ENCODE measurements at regions not wholly inside any gene's neighbourhood (a gene's known extent, or its start where the extent isn't known, plus 50 kb on each side); places are given as distances from the start of the nearest gene placed in this dataset.

DNA sequence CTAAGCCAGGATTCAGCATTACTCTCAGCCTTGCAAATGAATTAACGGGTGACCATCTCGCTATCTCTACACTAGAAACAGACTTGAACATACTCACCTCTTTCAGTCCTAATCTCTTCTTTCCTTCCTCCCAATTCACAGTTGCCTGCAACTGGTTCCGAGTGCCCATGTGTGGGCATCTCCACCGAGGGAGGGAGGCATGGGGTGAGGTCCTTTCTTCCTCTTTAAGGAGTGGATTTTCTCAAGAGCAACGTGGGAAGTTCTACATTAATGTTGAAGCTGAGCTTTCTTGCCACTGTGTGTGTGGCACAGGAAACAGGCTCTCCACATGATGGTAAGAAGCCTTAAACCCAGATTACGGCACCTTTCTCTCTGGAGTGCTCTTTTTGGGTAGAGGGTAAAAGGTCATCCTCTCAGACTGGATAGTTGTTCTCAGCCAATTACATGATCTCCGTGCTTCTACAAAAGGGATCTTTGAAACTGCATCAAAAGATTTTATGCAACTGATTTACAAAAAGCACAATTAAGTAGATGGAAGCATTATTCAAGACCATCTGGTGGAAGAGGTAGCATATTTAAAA, 286.8 kb upstream of the NR2F2 start:
- Histone ChIP-seq H2BK5ac (ENCODE audit: low read depth, low read length) (no peak overlapping the region), H3K4me1 (replicated peaks in 1 of 4; ENCODE audit: control insufficient read depth in 3 of 4, insufficient read depth in 4 of 4, low read length in 3 of 4) (no peaks in the 10 kb centered on the region), H3K56ac (replicated peaks; ENCODE audit: insufficient read length, low read depth, low read length) (no peak overlapping the region), H2AK5ac (ENCODE audit: low read depth, low read length) (no peak overlapping the region), H3K36me3 (ENCODE audit: control insufficient read depth in 2 of 4, insufficient read depth in 4 of 4, low read length in 3 of 4) (no peaks in the 10 kb centered on the region), H3K18ac (ENCODE audit: extremely low read depth, low read length) (no peak overlapping the region), H4K8ac (ENCODE audit: extremely low read depth, insufficient read depth, low read length) (no peak overlapping the region), H2BK12ac (ENCODE audit: low read depth, low read length) (no peak overlapping the region), H4K20me1 (replicated peaks in 1 of 2; ENCODE audit: control insufficient read depth in 1 of 2, insufficient read depth in 2 of 2, low read length in 2 of 2) (no peaks in the 10 kb centered on the region), H2BK20ac (ENCODE audit: low read length) (no peak overlapping the region), H4K91ac (replicated peaks; ENCODE audit: insufficient read length, low read length) (no peak overlapping the region), H2AFZ (ENCODE audit: low read length) (no peak overlapping the region), H3K4ac (replicated peaks; ENCODE audit: insufficient read length, low read depth, low read length) (no peak overlapping the region), H3K14ac (ENCODE audit: insufficient read length) (no peak overlapping the region), H3K4me3 (ENCODE audit: extremely low read depth in 1 of 4, insufficient read depth in 2 of 4, low read depth in 3 of 4, low read length in 4 of 4) (no peak overlapping the region), H3K4me2 (ENCODE audit: insufficient read depth in 1 of 2, low read depth in 2 of 2, low read length in 2 of 2) (no peak overlapping the region), H3K27me3 (replicated peaks in 1 of 4; ENCODE audit: control insufficient read depth in 3 of 4, extremely low read depth in 1 of 4, insufficient read depth in 3 of 4, low read length in 3 of 4) (no peaks in the 10 kb centered on the region; a peak in 3 of 7 replicates), H3K9ac (replicated peaks in 1 of 4; ENCODE audit: extremely low read depth in 1 of 4, low read depth in 3 of 4, low read length in 3 of 4) (no peak overlapping the region), H3K27ac (ENCODE audit: low read depth, low read length) (no peak overlapping the region), H3K23ac (ENCODE audit: insufficient read length) (no peak overlapping the region), H3K79me2 (ENCODE audit: control insufficient read depth in 1 of 2, insufficient read depth in 2 of 2, low read length in 2 of 2) (no peaks in the 10 kb centered on the region), H2BK15ac (ENCODE audit: low read length) (no peak overlapping the region), H3K23me2 (ENCODE audit: low read depth, low read length) (no peaks in the 10 kb centered on the region), H2BK120ac (replicated peaks; ENCODE audit: low read depth, low read length) (no peak overlapping the region), H4K5ac (ENCODE audit: insufficient read length, low read depth, low read length) (no peak overlapping the region), H3K79me1 (ENCODE audit: low read depth, low read length) (no peaks in the 10 kb centered on the region), H3K9me3 (ENCODE audit: insufficient read depth in 2 of 2, low read depth in 1 of 2, low read length in 1 of 2) (no peaks in the 10 kb centered on the region)
- FAIRE-seq: no peak
- TF ChIP-seq GABPA (IDR thresholded peaks at IDR 0.05; ENCODE audit: borderline replicate concordance, insufficient read depth, low read length) (no peak), HDAC2 (IDR thresholded peaks at IDR 0.05; ENCODE audit: borderline replicate concordance in 1 of 2, low read depth in 2 of 2, low read length in 2 of 2) (no peak), SRF (IDR thresholded peaks at IDR 0.05; ENCODE audit: low read depth, low read length) (no peak), BCL11A (IDR thresholded peaks at IDR 0.05; ENCODE audit: low read depth in 2 of 2, low read length in 2 of 2) (no peak), TAF7 (optimal IDR thresholded peaks at IDR 0.05; ENCODE audit: borderline replicate concordance, low read depth, low read length) (no peak), EGR1 (IDR thresholded peaks at IDR 0.05; ENCODE audit: borderline replicate concordance, low read depth, low read length) (no peak)
- TF ChIP-seq, protein P1, sequence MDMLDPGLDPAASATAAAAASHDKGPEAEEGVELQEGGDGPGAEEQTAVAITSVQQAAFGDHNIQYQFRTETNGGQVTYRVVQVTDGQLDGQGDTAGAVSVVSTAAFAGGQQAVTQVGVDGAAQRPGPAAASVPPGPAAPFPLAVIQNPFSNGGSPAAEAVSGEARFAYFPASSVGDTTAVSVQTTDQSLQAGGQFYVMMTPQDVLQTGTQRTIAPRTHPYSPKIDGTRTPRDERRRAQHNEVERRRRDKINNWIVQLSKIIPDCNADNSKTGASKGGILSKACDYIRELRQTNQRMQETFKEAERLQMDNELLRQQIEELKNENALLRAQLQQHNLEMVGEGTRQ (IDR thresholded peaks at IDR 0.05; ENCODE audit: low read length): no peak
- TF ChIP-seq, protein P2, sequence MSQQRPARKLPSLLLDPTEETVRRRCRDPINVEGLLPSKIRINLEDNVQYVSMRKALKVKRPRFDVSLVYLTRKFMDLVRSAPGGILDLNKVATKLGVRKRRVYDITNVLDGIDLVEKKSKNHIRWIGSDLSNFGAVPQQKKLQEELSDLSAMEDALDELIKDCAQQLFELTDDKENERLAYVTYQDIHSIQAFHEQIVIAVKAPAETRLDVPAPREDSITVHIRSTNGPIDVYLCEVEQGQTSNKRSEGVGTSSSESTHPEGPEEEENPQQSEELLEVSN (IDR thresholded peaks at IDR 0.05): no peak
- POLR2A ChIA-PET (ENCODE audit: partially characterized antibody): no interaction called here
- CTCF ChIA-PET (ENCODE audit: partially characterized antibody): interaction anchor here (1.1 to 1.8 kb wide), 2 partner anchors 15 to 283 kb away, joined by 3 to 5 read pairs; no protein-coding TSS in a partner anchor
- no peak for DNase-seq (ENCODE audit: low read depth in 1 of 2, low spot score in 2 of 2)
- 86% methylated on average over 7 of the region's 7 CpGs; no CpG with 5 or more reads in 1 of the 2 experiments for WGBS, 2 experiments (ENCODE audit: extremely low coverage in 1 of 2, insufficient coverage in 1 of 2, insufficient read length in 1 of 2, insufficient replicate concordance in 2 of 2, low coverage in 1 of 2, low lambda C conversion rate in 2 of 2, missing lambda C conversion rate in 1 of 2)

Data from H1 (cell line).